Esophagus muscularis mucosa (tissue), 4 donors: ENCODE measurements at regions not wholly inside any gene's neighbourhood (a gene's known extent, or its start where the extent isn't known, plus 50 kb on each side); places are given as distances from the start of the nearest gene placed in this dataset.

ENCODE experiments used
- DNase-seq: peaks from one replicate; pipeline ENCODE4 v3.0.0-alpha.2; 2017; ENCODE audit errors: extremely low spot score
- H3K27ac ChIP-seq, 4 donors: fragments of 200-600 bp; sonication (generic); replicated peaks in 1 of 4; 1 replicate in 3 of 4; 2 replicates in 1 of 4; pipeline ENCODE4 v1.5.1; 2016 to 2019; ENCODE audit warnings: mild to moderate bottlenecking in 1 of 4
- H3K27me3 ChIP-seq, 4 donors: fragments of 200-600 bp; sonication (generic); one replicate each; pipeline versions ENCODE4 v1.5.1 to v1.6.0; 2016 to 2019
- H3K36me3 ChIP-seq, 4 donors: fragments of 200-600 bp; sonication (generic); one replicate each; pipeline ENCODE4 v1.5.1; 2016 to 2019
- H3K4me1 ChIP-seq, 4 donors: fragments of 200-600 bp; sonication (generic); one replicate each; pipeline ENCODE4 v1.5.1; 2016 to 2019
- H3K4me3 ChIP-seq, 4 donors: fragments of 200-600 bp; sonication (generic); 1 replicate in 2 of 4; 2 replicates in 2 of 4; pipeline ENCODE4 v1.5.1; 2016 to 2019; ENCODE audit warnings: mild to moderate bottlenecking in 4 of 4, moderate library complexity in 1 of 4
- H3K9me3 ChIP-seq, 4 donors: fragments of 200-600 bp; sonication (generic); 1 replicate in 3 of 4; 2 replicates in 1 of 4; pipeline ENCODE4 v1.5.1; 2016 to 2019
- EP300 ChIP-seq: sonication (generic); formaldehyde crosslinking; IDR thresholded peaks from one replicate; pipeline ENCODE4 v1.6.1; 2017; ENCODE audit warnings: antibody characterized with exemption
- POLR2A ChIP-seq: fragments of 450-650 bp; IDR thresholded peaks from one replicate; pipeline ENCODE4 v1.6.1; 2017; ENCODE audit warnings: antibody characterized with exemption, moderate library complexity, mild to moderate bottlenecking, low read depth
- POLR2AphosphoS5 ChIP-seq, 2 donors: sonication (generic); formaldehyde crosslinking; IDR thresholded peaks; one replicate each; pipeline ENCODE4 v1.6.1; 2017; ENCODE audit warnings: antibody characterized with exemption in 2 of 2
- WGBS: methylation state at CpG from one replicate; pipeline ENCODE4 v1.1.5; 2018; 5-methylcytosine and 5-hydroxymethylcytosine counted together
- intact Hi-C: fragments of 100-400 bp; cut with DNase I; formaldehyde crosslinking; loops from one replicate; pipeline ENCODE4 v1.15.1; 2023
- TF ChIP-seq, protein P1 (sequence below), 3 experiments: fragments of 200-600 bp in 2 of 3; fragments of 450-650 bp in 1 of 3; sonication (generic) in 2 of 3; IDR thresholded peaks; one replicate each; pipeline ENCODE4 v1.5.1; 2017 to 2019; ENCODE audit warnings: antibody characterized with exemption in 3 of 3, mild to moderate bottlenecking in 2 of 3, moderate library complexity in 1 of 3

GRCh38 chr18:78183815-78184214 lies 795.8 kb upstream of the SALL3 start:
- H3K9me3 ChIP-seq: peaks cover 0 to 21% (median 16%) of the 10 kb centered on the region in 4 donors
- no peak for DNase-seq
- H3K4me1 ChIP-seq: no peaks in the 10 kb centered on the region
- H3K27me3 ChIP-seq: no peaks in the 10 kb centered on the region
- intact Hi-C loops: no loop called here
- H3K36me3 ChIP-seq: no peaks in the 10 kb centered on the region
- TF ChIP-seq POLR2AphosphoS5 (IDR thresholded peaks at IDR 0.05): no peak
- no peak for TF ChIP-seq POLR2A
- no peak for TF ChIP-seq EP300
- TF ChIP-seq, protein P1, sequence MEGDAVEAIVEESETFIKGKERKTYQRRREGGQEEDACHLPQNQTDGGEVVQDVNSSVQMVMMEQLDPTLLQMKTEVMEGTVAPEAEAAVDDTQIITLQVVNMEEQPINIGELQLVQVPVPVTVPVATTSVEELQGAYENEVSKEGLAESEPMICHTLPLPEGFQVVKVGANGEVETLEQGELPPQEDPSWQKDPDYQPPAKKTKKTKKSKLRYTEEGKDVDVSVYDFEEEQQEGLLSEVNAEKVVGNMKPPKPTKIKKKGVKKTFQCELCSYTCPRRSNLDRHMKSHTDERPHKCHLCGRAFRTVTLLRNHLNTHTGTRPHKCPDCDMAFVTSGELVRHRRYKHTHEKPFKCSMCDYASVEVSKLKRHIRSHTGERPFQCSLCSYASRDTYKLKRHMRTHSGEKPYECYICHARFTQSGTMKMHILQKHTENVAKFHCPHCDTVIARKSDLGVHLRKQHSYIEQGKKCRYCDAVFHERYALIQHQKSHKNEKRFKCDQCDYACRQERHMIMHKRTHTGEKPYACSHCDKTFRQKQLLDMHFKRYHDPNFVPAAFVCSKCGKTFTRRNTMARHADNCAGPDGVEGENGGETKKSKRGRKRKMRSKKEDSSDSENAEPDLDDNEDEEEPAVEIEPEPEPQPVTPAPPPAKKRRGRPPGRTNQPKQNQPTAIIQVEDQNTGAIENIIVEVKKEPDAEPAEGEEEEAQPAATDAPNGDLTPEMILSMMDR (IDR thresholded peaks at IDR 0.05): no peak
- no peak overlapping the region for H3K4me3 ChIP-seq
- no peak overlapping the region for H3K27ac ChIP-seq

GRCh38 chr18:78191276-78191675 lies 788.3 kb upstream of the SALL3 start:
- intact Hi-C loops: no loop called here
- no peak for DNase-seq
- Histone ChIP-seq H3K27me3 (no peaks in the 10 kb centered on the region), H3K27ac (no peak overlapping the region), H3K9me3 (peaks cover 0 to 10% (median 0%) of the 10 kb centered on the region in 4 donors), H3K4me3 (no peak overlapping the region), H3K36me3 (no peaks in the 10 kb centered on the region), H3K4me1 (no peaks in the 10 kb centered on the region)
- WGBS: 59% methylated on average over 4 of the region's 4 CpGs
- TF ChIP-seq POLR2AphosphoS5 (IDR thresholded peaks at IDR 0.05) (no peak), EP300 (no peak), POLR2A (no peak)
- TF ChIP-seq, protein P1 (IDR thresholded peaks at IDR 0.05): no peak

- WGBS: 25% methylated on average over 1 of the region's 1 CpG
- Histone ChIP-seq H3K36me3 (no peaks in the 10 kb centered on the region), H3K4me3 (no peak overlapping the region), H3K27ac (no peak overlapping the region), H3K9me3 (peaks cover 0 to 3% (median 0%) of the 10 kb centered on the region in 4 donors), H3K4me1 (no peaks in the 10 kb centered on the region), H3K27me3 (no peaks in the 10 kb centered on the region)
- no peak for DNase-seq
- TF ChIP-seq POLR2A: no peak
- TF ChIP-seq, protein P1 (IDR thresholded peaks at IDR 0.05): no peak
- intact Hi-C loops: no loop called here
Observed at GRCh38 chr18:78192054-78192453, 787.6 kb upstream of the SALL3 start.

DNA sequence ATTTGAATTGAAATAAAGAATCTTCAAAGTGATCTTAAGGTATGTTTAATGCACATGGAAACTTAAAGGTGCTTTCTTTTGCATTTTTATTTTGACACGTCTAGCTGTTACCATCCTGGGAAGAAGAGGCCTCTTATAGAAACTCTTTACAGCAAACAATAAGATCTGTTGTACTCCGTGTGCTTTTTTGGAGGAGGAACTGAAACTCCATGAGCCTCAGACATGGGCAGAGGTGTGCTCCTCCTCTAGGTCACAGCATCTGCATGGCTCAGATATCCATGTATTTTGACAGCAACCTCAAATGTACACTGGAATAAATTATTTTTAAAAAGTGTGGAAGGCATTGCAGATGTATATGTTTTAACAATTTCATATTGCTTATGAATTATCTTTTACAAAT lies 783.3 kb upstream of the SALL3 start:
- TF ChIP-seq POLR2AphosphoS5 (IDR thresholded peaks at IDR 0.05) (no peak), EP300 (no peak), POLR2A (no peak)
- TF ChIP-seq, protein P1 (IDR thresholded peaks at IDR 0.05): no peak
- Histone ChIP-seq H3K27me3 (no peaks in the 10 kb centered on the region), H3K27ac (no peak overlapping the region), H3K4me3 (no peak overlapping the region), H3K4me1 (no peaks in the 10 kb centered on the region), H3K36me3 (no peaks in the 10 kb centered on the region), H3K9me3 (no peaks in the 10 kb centered on the region)
- intact Hi-C loops: no loop called here
- 72% methylated on average over 2 of the region's 2 CpGs for WGBS
- DNase-seq: no peak

DNA sequence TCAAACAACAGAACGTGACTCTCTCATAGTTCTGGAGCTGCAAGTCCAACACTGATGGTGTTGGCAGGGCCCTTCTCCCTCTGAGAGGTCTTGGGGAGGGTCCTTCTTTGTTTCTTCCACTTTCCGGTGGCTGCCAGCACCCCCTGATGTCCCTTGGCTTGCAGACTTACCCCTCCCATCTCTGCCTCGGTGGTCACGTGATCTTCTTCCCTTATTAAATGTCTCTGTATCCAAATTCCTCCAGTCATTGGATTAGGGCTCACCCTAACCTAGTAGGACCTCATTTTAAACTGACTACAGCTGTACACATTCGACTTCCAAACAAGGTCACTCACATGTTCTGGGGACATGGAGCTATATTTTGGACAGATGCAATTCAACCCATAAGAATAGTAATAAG lies 780.6 kb upstream of the SALL3 start:
- H3K9me3 ChIP-seq: no peaks in the 10 kb centered on the region
- no peak overlapping the region for H3K27ac ChIP-seq
- 73% methylated on average over 5 of the region's 5 CpGs for WGBS
- intact Hi-C loops: no loop called here
- H3K27me3 ChIP-seq: no peaks in the 10 kb centered on the region
- no peaks in the 10 kb centered on the region for H3K36me3 ChIP-seq
- H3K4me3 ChIP-seq: no peak overlapping the region
- DNase-seq: no peak
- TF ChIP-seq, protein P1 (IDR thresholded peaks at IDR 0.05): no peak
- TF ChIP-seq POLR2AphosphoS5 (IDR thresholded peaks at IDR 0.05): no peak
- TF ChIP-seq EP300: no peak
- no peak for TF ChIP-seq POLR2A
- no peaks in the 10 kb centered on the region for H3K4me1 ChIP-seq
